HepG2 (cell line): ENCODE measurements at regions not wholly inside any gene's neighbourhood (a gene's known extent, or its start where the extent isn't known, plus 50 kb on each side); places are given as distances from the start of the nearest gene placed in this dataset.
A peak's percentile ranks its signal among the peaks of the same experiment; 100 is the strongest.

Source experiments
- BRD4 ChIP-seq: sonication (generic); formaldehyde crosslinking; IDR thresholded peaks from 2 replicates; pipeline ENCODE4 v1.4.0; 2020; ENCODE audit warnings: missing genetic modification reagents
- CHD2 ChIP-seq: IDR thresholded peaks from 2 replicates; pipeline ENCODE4 v1.6.1; 2011; ENCODE audit warnings: low read depth, low read length, improper control_type of control experiment
- DNMT3B ChIP-seq: conservative IDR thresholded peaks from 2 replicates; pipeline ENCODE4 v1.6.1; 2016; ENCODE audit warnings: missing biosample characterization, control low read depth
- GZF1 ChIP-seq: sonication (generic); formaldehyde crosslinking; IDR thresholded peaks from 2 replicates; pipeline ENCODE4 v1.5.1; 2020; ENCODE audit warnings: mild to moderate bottlenecking, missing genetic modification reagents
- PHF21A ChIP-seq: sonication (generic); formaldehyde crosslinking; IDR thresholded peaks from 2 replicates; pipeline ENCODE4 v1.5.0; 2020; ENCODE audit warnings: mild to moderate bottlenecking, missing genetic modification reagents
- PLRG1 ChIP-seq: fragments of 450-650 bp; conservative IDR thresholded peaks from 2 replicates; pipeline ENCODE4 v1.6.1; 2016
- SNAPC4 ChIP-seq: sonication (generic); formaldehyde crosslinking; IDR thresholded peaks from 2 replicates; pipeline ENCODE4 v1.4.0; 2020; ENCODE audit warnings: mild to moderate bottlenecking, missing genetic modification reagents
- SP5 ChIP-seq: IDR thresholded peaks from 2 replicates; pipeline ENCODE4 v1.6.1; 2016; ENCODE audit warnings: low read depth, borderline replicate concordance
- SSRP1 ChIP-seq: IDR thresholded peaks from 2 replicates; pipeline ENCODE4 v1.6.1; 2016; ENCODE audit warnings: control low read depth
- ZNF101 ChIP-seq: sonication (generic); formaldehyde crosslinking; IDR thresholded peaks from 2 replicates; pipeline ENCODE4 v1.4.0; 2020; ENCODE audit warnings: mild to moderate bottlenecking, low read depth, missing genetic modification reagents, borderline replicate concordance
- ZNF335 ChIP-seq: sonication (generic); formaldehyde crosslinking; IDR thresholded peaks from 2 replicates; pipeline ENCODE4 v1.4.0; 2020; ENCODE audit warnings: missing genetic modification reagents
- ZNF407 ChIP-seq: sonication (generic); formaldehyde crosslinking; IDR thresholded peaks from one replicate; pipeline ENCODE4 v1.5.1; 2020; ENCODE audit warnings: mild to moderate bottlenecking, missing genetic modification reagents; ENCODE audit errors: not compliant biosample characterization
- ZNF567 ChIP-seq: sonication (generic); formaldehyde crosslinking; IDR thresholded peaks from 2 replicates; pipeline ENCODE4 v1.8.1; 2023; ENCODE audit warnings: mild to moderate bottlenecking, missing genetic modification reagents, borderline replicate concordance
- ZNF777 ChIP-seq: sonication (generic); formaldehyde crosslinking; IDR thresholded peaks from 2 replicates; pipeline ENCODE4 v1.4.0; 2020; ENCODE audit warnings: missing genetic modification reagents
- ZNF788 ChIP-seq: sonication (generic); formaldehyde crosslinking; IDR thresholded peaks from 2 replicates; pipeline ENCODE4 v1.5.0; 2020; ENCODE audit warnings: mild to moderate bottlenecking, missing genetic modification reagents, borderline replicate concordance
- ZUFSP ChIP-seq: sonication (generic); formaldehyde crosslinking; IDR thresholded peaks from 2 replicates; pipeline ENCODE4 v1.9.0; 2021; ENCODE audit warnings: missing genetic modification reagents, mild to moderate bottlenecking, borderline replicate concordance

- TF ChIP-seq SNAPC4 = no peak
- no peak for TF ChIP-seq ZNF335
- no peak for TF ChIP-seq SSRP1 (CRISPR knock-in tag)
- no peak for TF ChIP-seq ZNF407 (CRISPR knock-in tag)
- no peak for TF ChIP-seq CHD2
- no peak for TF ChIP-seq SP5 (CRISPR knock-in tag)
- no peak for TF ChIP-seq ZUFSP (CRISPR knock-in tag)
- TF ChIP-seq ZNF567 (CRISPR knock-in tag) = no peak
- no peak for TF ChIP-seq DNMT3B
- no peak for TF ChIP-seq GZF1
- no peak for TF ChIP-seq ZNF101 (CRISPR knock-in tag)
- TF ChIP-seq BRD4 = 0 out of 2 replicates have a peak, but pooled peaks have one; percentile 41
- no peak for TF ChIP-seq PLRG1
- peak; percentile 76 for TF ChIP-seq ZNF788 (CRISPR knock-in tag)
- no peak for TF ChIP-seq PHF21A
- TF ChIP-seq ZNF777 (CRISPR knock-in tag) = no peak
These were observed 62.9 kb upstream of the PTPN1 start (continued) for GRCh38 chr20:50447102-50447804.
